CD4-positive, alpha-beta T cell treated with Interferon alpha-2 for 1 hour (primary cell): ENCODE measurements at regions not wholly inside any gene's neighbourhood (a gene's known extent, or its start where the extent isn't known, plus 50 kb on each side); places are given as distances from the start of the nearest gene placed in this dataset.

Source experiments
- DNase-seq, 2 donors: peaks; one replicate each; pipeline ENCODE4 v3.0.0-alpha.2; 2020 to 2022

- no peak for DNase-seq
Measured at GRCh38 chr10:58140691-58141347, 126.9 kb downstream of the IPMK start.

GRCh38 chr10:58140054-58140453 lies 127.6 kb downstream of the IPMK start:
- DNase-seq: no peak

GRCh38 chr10:58137813-58138212 lies 129.9 kb downstream of the IPMK start:
- DNase-seq: no peak

- DNase-seq: no peak
Measured at GRCh38 chr10:58115218-58116050, 152.3 kb downstream of the IPMK start.

GRCh38 chr10:58109731-58110130 lies 158.0 kb downstream of the IPMK start:
- DNase-seq: no peak

GRCh38 chr10:58107506-58107905 lies 160.2 kb downstream of the IPMK start:
- DNase-seq: no peak

GRCh38 chr10:58106211-58107035 lies 161.3 kb downstream of the IPMK start:
- DNase-seq: no peak

GRCh38 chr10:58104351-58104751 lies 163.3 kb downstream of the IPMK start:
- DNase-seq: no peak

- no peak for DNase-seq
Measured at GRCh38 chr10:58102897-58103296, 164.8 kb downstream of the IPMK start.

GRCh38 chr10:58101682-58102081 lies 166.0 kb downstream of the IPMK start:
- DNase-seq: no peak

GRCh38 chr10:58094985-58095718 lies 172.5 kb downstream of the IPMK start:
- no peak for DNase-seq

- DNase-seq: no peak
Measured at GRCh38 chr10:58091886-58092285, 175.8 kb downstream of the IPMK start.

GRCh38 chr10:58089739-58090138 lies 178.0 kb downstream of the IPMK start:
- no peak for DNase-seq

- no peak for DNase-seq
Measured at GRCh38 chr10:58087896-58088295, 179.8 kb downstream of the IPMK start.

GRCh38 chr10:58086763-58087150 lies 180.9 kb downstream of the IPMK start:
- no peak for DNase-seq

- DNase-seq: no peak
Measured at GRCh38 chr10:58086144-58086762, 181.4 kb downstream of the IPMK start.

- no peak for DNase-seq
Measured at GRCh38 chr10:58082248-58082647, 185.4 kb downstream of the IPMK start.

GRCh38 chr10:58081353-58081752 lies 186.3 kb downstream of the IPMK start:
- DNase-seq: no peak

- no peak for DNase-seq
Measured at GRCh38 chr10:58079461-58079860, 188.2 kb downstream of the IPMK start.

GRCh38 chr10:58072634-58073033 lies 195.1 kb downstream of the IPMK start:
- no peak for DNase-seq

GRCh38 chr10:58070956-58071355 lies 196.7 kb downstream of the IPMK start:
- no peak for DNase-seq

GRCh38 chr10:58068809-58069208 lies 198.9 kb downstream of the IPMK start:
- no peak for DNase-seq
